Parathyroid adenoma (tissue), 2 donors: ENCODE measurements at regions not wholly inside any gene's neighbourhood (a gene's known extent, or its start where the extent isn't known, plus 50 kb on each side); places are given as distances from the start of the nearest gene placed in this dataset.

Experiments
- H2AFZ ChIP-seq: fragments of 300-600 bp; sonication (generic); one replicate; pipeline ENCODE4 v1.7.0; 2017; ENCODE audit warnings: antibody characterized with exemption, mild to moderate bottlenecking
- H3K27ac ChIP-seq: fragments of 300-600 bp; sonication (generic); one replicate; pipeline ENCODE4 v1.7.0; 2017
- H3K27me3 ChIP-seq: fragments of 300-600 bp; sonication (generic); one replicate; pipeline ENCODE4 v1.7.0; 2017; ENCODE audit warnings: low read length; ENCODE audit not compliant: control insufficient read depth, insufficient read depth
- H3K36me3 ChIP-seq: fragments of 300-600 bp; sonication (generic); one replicate; pipeline ENCODE4 v1.7.0; 2017; ENCODE audit warnings: low read length; ENCODE audit not compliant: control insufficient read depth, insufficient read depth
- H3K4me1 ChIP-seq: fragments of 300-600 bp; sonication (generic); one replicate; pipeline ENCODE4 v1.7.0; 2017; ENCODE audit warnings: control low read depth
- H3K4me2 ChIP-seq: fragments of 300-600 bp; sonication (generic); one replicate; pipeline ENCODE4 v1.7.0; 2017; ENCODE audit warnings: low read length
- H3K4me3 ChIP-seq: fragments of 300-600 bp; sonication (generic); one replicate; pipeline ENCODE4 v1.7.0; 2017; ENCODE audit warnings: low read depth, low read length
- H3K79me2 ChIP-seq: fragments of 300-600 bp; sonication (generic); one replicate; pipeline ENCODE4 v1.7.0; 2017; ENCODE audit warnings: control low read depth
- H3K9ac ChIP-seq: fragments of 300-600 bp; sonication (generic); one replicate; pipeline ENCODE4 v1.7.0; 2017; ENCODE audit warnings: mild to moderate bottlenecking
- H3K9me3 ChIP-seq: fragments of 300-600 bp; sonication (generic); one replicate; pipeline ENCODE4 v1.7.0; 2017; ENCODE audit warnings: low read length; ENCODE audit not compliant: control insufficient read depth
- TF ChIP-seq, protein P1 (sequence below): fragments of 300-600 bp; sonication (generic); IDR thresholded peaks from one replicate; pipeline ENCODE4 v1.7.0; 2017; ENCODE audit warnings: antibody characterized with exemption, mild to moderate bottlenecking
- donor health status: primary hyperparathyroidism.

DNA sequence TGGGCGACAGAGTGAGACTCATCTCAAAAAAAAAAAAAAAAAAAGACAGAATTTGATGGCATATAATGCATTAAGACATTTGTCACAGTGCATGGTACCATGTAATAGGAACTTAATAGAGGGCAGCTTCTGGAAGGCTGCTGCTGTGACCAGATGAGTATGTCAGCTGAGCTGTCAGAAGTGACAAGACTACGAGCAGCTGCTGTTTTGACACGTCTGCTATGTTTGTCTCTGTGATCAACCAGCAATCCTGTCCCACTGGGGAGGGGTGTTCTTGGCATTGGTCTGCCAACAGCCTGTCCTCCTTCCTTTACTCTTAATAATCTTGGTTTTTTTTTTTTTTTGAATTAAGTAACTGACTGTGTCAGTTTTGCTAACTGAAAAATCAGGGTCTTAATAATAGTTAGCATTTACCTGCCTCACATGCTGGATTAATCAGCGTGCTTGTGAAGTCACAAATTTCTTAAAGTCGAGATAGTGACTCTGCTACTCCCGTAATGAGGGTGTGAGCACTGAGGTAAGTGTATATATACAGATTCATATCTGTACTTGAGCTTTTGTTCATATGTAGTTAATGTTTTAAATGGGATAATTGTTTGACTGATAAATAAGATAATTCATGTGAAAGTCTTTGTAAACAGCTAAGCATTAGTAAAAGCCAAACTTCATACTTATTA is 152.4 kb downstream of the BMP2 start:
- no peaks in the 10 kb centered on the region for H3K4me1 ChIP-seq
- H3K9ac ChIP-seq, result no peak overlapping the region
- H3K4me3 ChIP-seq, result no peak overlapping the region
- no peak overlapping the region for H2AFZ ChIP-seq
- H3K36me3 ChIP-seq, result no peaks in the 10 kb centered on the region
- H3K4me2 ChIP-seq, result no peak overlapping the region
- no peaks in the 10 kb centered on the region for H3K27me3 ChIP-seq
- no peak overlapping the region for H3K27ac ChIP-seq
- TF ChIP-seq, protein P1, sequence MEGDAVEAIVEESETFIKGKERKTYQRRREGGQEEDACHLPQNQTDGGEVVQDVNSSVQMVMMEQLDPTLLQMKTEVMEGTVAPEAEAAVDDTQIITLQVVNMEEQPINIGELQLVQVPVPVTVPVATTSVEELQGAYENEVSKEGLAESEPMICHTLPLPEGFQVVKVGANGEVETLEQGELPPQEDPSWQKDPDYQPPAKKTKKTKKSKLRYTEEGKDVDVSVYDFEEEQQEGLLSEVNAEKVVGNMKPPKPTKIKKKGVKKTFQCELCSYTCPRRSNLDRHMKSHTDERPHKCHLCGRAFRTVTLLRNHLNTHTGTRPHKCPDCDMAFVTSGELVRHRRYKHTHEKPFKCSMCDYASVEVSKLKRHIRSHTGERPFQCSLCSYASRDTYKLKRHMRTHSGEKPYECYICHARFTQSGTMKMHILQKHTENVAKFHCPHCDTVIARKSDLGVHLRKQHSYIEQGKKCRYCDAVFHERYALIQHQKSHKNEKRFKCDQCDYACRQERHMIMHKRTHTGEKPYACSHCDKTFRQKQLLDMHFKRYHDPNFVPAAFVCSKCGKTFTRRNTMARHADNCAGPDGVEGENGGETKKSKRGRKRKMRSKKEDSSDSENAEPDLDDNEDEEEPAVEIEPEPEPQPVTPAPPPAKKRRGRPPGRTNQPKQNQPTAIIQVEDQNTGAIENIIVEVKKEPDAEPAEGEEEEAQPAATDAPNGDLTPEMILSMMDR, result no peak
- no peaks in the 10 kb centered on the region for H3K79me2 ChIP-seq
- no peaks in the 10 kb centered on the region for H3K9me3 ChIP-seq

DNA sequence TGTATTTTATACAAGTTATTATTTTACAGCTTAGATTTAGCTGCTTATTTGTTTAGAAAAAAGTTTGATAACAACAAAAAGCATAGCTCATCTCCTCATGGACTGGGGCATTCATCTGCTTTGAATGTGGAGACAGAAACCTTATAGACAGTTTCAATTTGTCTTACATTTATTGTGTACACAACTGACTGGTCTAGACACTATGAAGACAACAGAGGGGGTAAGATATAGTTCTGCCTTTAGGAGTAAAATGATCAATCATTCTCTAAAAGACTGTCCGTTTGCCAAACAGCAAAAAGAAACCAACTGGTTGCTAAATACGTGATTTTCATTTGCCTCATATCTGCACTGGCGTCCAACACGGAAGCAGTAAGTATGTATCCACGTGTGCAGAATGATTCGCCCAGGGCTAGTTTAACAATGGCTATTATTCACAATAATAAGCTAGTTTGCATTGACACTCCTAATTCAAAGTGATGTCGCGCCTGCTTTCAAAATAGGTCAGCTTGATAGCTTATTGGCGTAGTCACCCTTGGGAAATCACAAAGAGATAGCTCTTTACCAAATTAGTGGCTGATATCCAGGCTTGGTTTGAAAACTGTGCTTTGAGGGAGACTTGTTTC is 153.6 kb downstream of the BMP2 start:
- no peak overlapping the region for H3K9ac ChIP-seq
- H3K4me1 ChIP-seq, result no peaks in the 10 kb centered on the region
- H3K27ac ChIP-seq, result no peak overlapping the region
- H3K27me3 ChIP-seq, result no peaks in the 10 kb centered on the region
- no peak overlapping the region for H3K4me3 ChIP-seq
- no peaks in the 10 kb centered on the region for H3K79me2 ChIP-seq
- H3K9me3 ChIP-seq, result no peaks in the 10 kb centered on the region
- H3K4me2 ChIP-seq, result no peak overlapping the region
- no peaks in the 10 kb centered on the region for H3K36me3 ChIP-seq
- TF ChIP-seq, protein P1, result no peak
- no peak overlapping the region for H2AFZ ChIP-seq

DNA sequence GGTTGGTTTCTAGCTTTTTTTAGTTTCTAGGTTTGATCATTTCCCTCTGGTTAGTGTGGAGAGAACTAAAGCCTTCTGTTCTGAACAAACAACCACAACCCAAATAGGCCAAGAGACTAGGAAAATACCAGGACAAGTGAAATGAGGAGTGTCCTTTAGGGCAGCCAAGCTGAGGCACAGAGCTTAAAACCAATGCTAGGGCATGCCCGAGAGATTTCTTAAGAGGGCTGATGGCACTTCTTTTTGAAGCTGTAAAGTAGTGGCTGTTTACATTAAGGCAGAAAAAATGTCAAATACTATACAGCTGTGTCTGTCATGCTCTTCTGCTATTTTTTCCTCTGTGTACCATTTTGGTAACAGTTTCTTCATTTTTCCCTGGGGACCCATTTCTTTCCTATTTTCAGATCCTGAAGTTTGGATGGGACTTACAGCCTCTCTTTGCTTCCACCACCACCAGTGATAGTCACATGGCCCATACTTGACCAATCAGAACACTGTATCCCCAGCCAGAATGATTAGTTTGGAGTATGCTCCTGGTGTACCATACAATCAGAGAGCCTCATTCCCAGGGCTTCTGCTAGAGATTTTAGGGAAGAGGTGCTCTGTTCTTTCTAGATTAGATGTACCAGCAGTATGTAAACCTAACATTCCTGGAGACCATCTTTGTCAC is 154.4 kb downstream of the BMP2 start:
- Histone ChIP-seq H2AFZ (no peak overlapping the region), H3K27me3 (no peaks in the 10 kb centered on the region), H3K4me3 (no peak overlapping the region), H3K79me2 (no peaks in the 10 kb centered on the region), H3K9me3 (no peaks in the 10 kb centered on the region), H3K9ac (no peak overlapping the region), H3K27ac (no peak overlapping the region), H3K4me2 (no peak overlapping the region), H3K36me3 (no peaks in the 10 kb centered on the region), H3K4me1 (no peaks in the 10 kb centered on the region)
- TF ChIP-seq, protein P1, result no peak

DNA sequence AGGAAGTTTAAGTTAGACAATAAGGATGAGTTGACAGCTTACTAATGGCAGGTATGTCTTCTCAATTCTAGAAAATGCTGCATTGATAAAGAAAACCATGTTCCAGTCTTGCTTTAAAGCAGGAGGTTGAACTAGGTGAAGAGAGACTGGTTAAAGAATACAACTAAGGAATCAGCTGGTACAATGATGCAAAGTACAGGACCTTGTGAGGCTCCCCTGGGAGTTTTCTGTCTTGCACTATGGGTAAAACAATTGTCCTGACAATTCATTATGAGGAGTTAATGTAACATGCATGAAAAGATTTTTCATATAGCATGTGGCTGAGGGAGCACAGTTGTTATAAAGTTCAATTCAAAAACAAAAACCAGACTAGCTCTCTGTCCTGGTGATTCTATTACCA is 157.2 kb downstream of the BMP2 start:
- Histone ChIP-seq H2AFZ (no peak overlapping the region), H3K9ac (no peak overlapping the region), H3K79me2 (no peaks in the 10 kb centered on the region), H3K4me2 (no peak overlapping the region), H3K9me3 (no peaks in the 10 kb centered on the region), H3K36me3 (no peaks in the 10 kb centered on the region), H3K4me1 (no peaks in the 10 kb centered on the region), H3K4me3 (no peak overlapping the region), H3K27ac (no peak overlapping the region), H3K27me3 (no peaks in the 10 kb centered on the region)
- TF ChIP-seq, protein P1, result no peak
